ENCODE measurements at regions not wholly inside any gene's neighbourhood (a gene's known extent, or its start where the extent isn't known, plus 50 kb on each side); places are given as distances from the start of the nearest gene placed in this dataset.

- Mint-ChIP-seq H3K36me3 (ENCODE audit: low read depth, unreplicated experiment) (no peaks in the 10 kb centered on the region), H3K4me1 (ENCODE audit: low read depth, unreplicated experiment) (peaks cover 5% of the 10 kb centered on the region), H3K27ac (ENCODE audit: unreplicated experiment) (no peak overlapping the region), H3K27me3 (ENCODE audit: low read depth, unreplicated experiment) (peaks cover 18% of the 10 kb centered on the region), H3K9me3 (ENCODE audit: unreplicated experiment) (no peaks in the 10 kb centered on the region), H3K4me3 (ENCODE audit: unreplicated experiment) (no peak overlapping the region)
- FAIRE-seq, result no peak
- peak overlapping the region; percentile 55 for H3K4me2 ChIP-seq (ENCODE audit: low read length)
- H3K4me3 ChIP-seq (ENCODE audit: insufficient read depth, low read depth, low read length), result no peak overlapping the region
- H3K36me3 ChIP-seq (ENCODE audit: insufficient read depth, low read length), result no peaks in the 10 kb centered on the region
- H4K20me1 ChIP-seq (ENCODE audit: insufficient read depth, low read length), result no peaks in the 10 kb centered on the region
- H3K27me3 ChIP-seq (ENCODE audit: insufficient read depth, low read length), result peaks cover 32% of the 10 kb centered on the region
- no peak overlapping the region for H3K27ac ChIP-seq (ENCODE audit: low read depth, low read length)
- DNase-seq (ENCODE audit: low read depth), result peak; percentile 73
- H3K9me3 ChIP-seq (ENCODE audit: insufficient read depth, low read depth, low read length), result no peaks in the 10 kb centered on the region
- no peak overlapping the region for H3K9ac ChIP-seq (ENCODE audit: low read length)
- no peak overlapping the region for H2AFZ ChIP-seq (ENCODE audit: low read depth, low read length)
- TF ChIP-seq EZH2 (IDR thresholded peaks at IDR 0.05; ENCODE audit: insufficient read depth, low read length) (no peak), CTCF (IDR thresholded peaks at IDR 0.05; ENCODE audit: insufficient read depth, low read depth, low read length) (no peak)
- peaks cover 9% of the 10 kb centered on the region for H3K4me1 ChIP-seq (ENCODE audit: insufficient read depth, low read length)
- H3K79me2 ChIP-seq (ENCODE audit: insufficient read depth, low read length), result no peaks in the 10 kb centered on the region
Observed at GRCh38 chr22:26985931-26986782, 328.8 kb downstream of the MIAT start.

DNA sequence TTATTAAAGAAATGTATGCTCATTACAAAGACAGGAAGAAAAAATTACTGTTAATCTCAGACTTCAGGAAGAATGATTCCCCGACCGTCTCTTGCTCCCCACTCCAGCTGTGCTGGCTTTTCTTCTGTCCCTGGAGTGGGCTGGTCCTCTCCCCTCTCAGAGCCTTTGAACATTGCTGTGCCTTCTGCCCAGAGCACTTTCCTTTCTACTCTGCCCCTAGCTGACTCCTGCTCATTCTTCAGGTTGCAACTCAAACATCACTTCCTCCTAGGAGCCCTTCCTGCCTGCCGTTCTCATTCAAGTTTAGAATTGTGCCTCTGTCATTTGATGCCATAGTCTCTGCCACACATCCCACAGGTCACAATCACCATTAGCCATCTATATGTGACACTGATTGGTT, 329.5 kb downstream of the MIAT start:
- no peak overlapping the region for H3K27ac ChIP-seq (ENCODE audit: low read depth, low read length)
- H3K4me3 ChIP-seq (ENCODE audit: insufficient read depth, low read depth, low read length), result no peak overlapping the region
- TF ChIP-seq CTCF (IDR thresholded peaks at IDR 0.05; ENCODE audit: insufficient read depth, low read depth, low read length) (no peak), EZH2 (IDR thresholded peaks at IDR 0.05; ENCODE audit: insufficient read depth, low read length) (no peak)
- Mint-ChIP-seq H3K36me3 (ENCODE audit: low read depth, unreplicated experiment) (no peaks in the 10 kb centered on the region), H3K27me3 (ENCODE audit: low read depth, unreplicated experiment) (peaks cover 23% of the 10 kb centered on the region), H3K27ac (ENCODE audit: unreplicated experiment) (no peak overlapping the region), H3K4me3 (ENCODE audit: unreplicated experiment) (no peak overlapping the region), H3K4me1 (ENCODE audit: low read depth, unreplicated experiment) (peaks cover 5% of the 10 kb centered on the region), H3K9me3 (ENCODE audit: unreplicated experiment) (no peaks in the 10 kb centered on the region)
- peaks cover 30% of the 10 kb centered on the region for H3K27me3 ChIP-seq (ENCODE audit: insufficient read depth, low read length)
- no peak for DNase-seq (ENCODE audit: low read depth)
- H4K20me1 ChIP-seq (ENCODE audit: insufficient read depth, low read length), result no peaks in the 10 kb centered on the region
- no peaks in the 10 kb centered on the region for H3K79me2 ChIP-seq (ENCODE audit: insufficient read depth, low read length)
- H3K4me2 ChIP-seq (ENCODE audit: low read length), result no peak overlapping the region
- peaks cover 9% of the 10 kb centered on the region for H3K4me1 ChIP-seq (ENCODE audit: insufficient read depth, low read length)
- no peak overlapping the region for H2AFZ ChIP-seq (ENCODE audit: low read depth, low read length)
- no peaks in the 10 kb centered on the region for H3K9me3 ChIP-seq (ENCODE audit: insufficient read depth, low read depth, low read length)
- H3K36me3 ChIP-seq (ENCODE audit: insufficient read depth, low read length), result no peaks in the 10 kb centered on the region
- H3K9ac ChIP-seq (ENCODE audit: low read length), result no peak overlapping the region
- FAIRE-seq, result no peak

Measured in astrocyte (in vitro differentiated cells and primary cell).